GM10266 (cell line): ENCODE measurements at regions not wholly inside any gene's neighbourhood (a gene's known extent, or its start where the extent isn't known, plus 50 kb on each side); places are given as distances from the start of the nearest gene placed in this dataset.

Experiments used
- DNase-seq: peaks from one replicate; pipeline ENCODE4 v3.0.0; 2012; ENCODE audit errors: extremely low spot score
- TF ChIP-seq, protein P1 (sequence below): IDR thresholded peaks from 2 replicates; pipeline ENCODE4 v1.5.1; 2012; ENCODE audit warnings: mild to moderate bottlenecking, low read depth; ENCODE audit not compliant: control insufficient read depth, insufficient read depth; ENCODE audit errors: missing control alignments

DNA sequence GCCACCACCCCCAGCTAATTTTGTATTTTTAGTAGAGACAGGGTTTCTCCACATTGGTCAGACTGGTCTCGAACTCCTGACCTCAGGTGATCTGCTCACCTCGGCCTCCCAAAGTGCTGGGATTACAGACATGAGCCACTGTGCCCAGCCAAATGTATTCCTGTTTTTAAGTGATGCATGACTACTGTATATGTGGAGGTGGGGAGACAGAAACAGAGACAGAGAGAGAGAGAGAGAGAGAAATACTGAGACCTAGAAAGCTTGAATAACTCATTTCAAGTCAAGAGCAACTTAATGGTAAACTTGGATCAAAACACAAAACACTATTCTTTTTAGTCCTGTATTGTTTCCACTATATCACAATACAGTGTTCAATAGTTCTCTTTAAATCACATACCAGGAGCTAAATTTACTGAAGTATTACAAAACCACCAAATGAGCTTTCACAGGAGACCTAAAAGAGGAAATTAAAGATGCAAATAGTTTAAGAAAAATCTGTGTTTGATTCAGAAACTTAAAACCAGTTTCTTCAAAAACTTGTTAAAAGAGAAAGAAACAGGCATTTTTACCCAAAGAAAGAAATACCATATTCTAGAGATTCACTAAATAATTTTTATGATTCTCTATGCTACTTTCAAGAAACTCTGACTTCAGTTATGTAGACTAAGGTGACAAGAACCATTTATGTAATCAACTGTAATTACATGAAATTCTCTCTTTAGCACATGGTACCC lies 188.7 kb downstream of the ETS1 start:
- TF ChIP-seq, protein P1, sequence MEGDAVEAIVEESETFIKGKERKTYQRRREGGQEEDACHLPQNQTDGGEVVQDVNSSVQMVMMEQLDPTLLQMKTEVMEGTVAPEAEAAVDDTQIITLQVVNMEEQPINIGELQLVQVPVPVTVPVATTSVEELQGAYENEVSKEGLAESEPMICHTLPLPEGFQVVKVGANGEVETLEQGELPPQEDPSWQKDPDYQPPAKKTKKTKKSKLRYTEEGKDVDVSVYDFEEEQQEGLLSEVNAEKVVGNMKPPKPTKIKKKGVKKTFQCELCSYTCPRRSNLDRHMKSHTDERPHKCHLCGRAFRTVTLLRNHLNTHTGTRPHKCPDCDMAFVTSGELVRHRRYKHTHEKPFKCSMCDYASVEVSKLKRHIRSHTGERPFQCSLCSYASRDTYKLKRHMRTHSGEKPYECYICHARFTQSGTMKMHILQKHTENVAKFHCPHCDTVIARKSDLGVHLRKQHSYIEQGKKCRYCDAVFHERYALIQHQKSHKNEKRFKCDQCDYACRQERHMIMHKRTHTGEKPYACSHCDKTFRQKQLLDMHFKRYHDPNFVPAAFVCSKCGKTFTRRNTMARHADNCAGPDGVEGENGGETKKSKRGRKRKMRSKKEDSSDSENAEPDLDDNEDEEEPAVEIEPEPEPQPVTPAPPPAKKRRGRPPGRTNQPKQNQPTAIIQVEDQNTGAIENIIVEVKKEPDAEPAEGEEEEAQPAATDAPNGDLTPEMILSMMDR, result no peak
- DNase-seq, result no peak

DNA sequence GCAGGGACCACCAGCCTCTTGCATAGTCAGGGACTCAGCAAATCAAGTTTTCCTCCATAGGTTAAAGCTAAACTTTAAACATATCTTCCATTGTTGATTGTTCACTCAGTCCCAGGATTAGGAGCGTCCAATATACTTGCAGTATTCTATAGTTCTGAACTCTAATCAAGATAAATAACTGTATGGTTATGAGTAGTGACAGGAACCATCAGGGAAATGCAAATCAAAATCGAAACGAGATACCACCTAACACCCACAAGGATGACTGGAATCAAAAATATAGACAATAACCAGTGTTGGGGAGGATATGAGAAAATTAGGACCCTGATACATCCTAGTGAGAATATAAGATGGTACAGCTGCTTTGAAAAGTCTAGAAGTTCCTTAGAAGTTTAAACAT lies 190.0 kb downstream of the ETS1 start:
- TF ChIP-seq, protein P1, result no peak
- no peak for DNase-seq

DNA sequence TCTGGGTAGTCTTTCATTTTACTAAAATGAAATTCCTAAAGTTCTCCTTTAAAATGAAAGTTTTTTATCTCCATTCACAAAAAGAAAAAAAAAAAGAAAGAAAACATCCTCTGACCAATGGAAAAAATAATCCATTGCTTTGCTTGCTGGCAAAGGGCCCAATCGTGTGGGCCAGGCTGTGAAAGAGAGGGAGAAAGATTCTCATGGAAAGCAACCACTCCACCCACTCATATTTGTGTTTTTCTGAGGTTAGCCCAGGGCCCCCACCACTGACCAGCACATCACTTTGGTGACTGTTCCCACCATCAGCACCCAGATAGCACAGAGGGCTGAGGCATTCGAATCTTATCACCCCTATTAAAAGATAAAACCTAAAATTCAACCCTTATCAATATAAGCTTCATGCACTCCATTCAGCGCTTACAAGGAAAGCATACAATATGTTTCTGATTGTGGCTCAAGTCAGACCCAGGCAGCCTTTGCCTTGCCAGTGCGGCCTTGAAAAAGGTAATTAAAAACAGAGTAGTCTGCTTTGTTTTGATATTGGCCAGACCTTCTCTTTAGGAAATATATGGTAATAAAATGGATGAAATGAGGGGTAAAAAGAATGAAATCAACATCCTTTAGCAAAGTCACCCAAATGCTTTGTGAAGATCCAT lies 192.8 kb downstream of the ETS1 start:
- DNase-seq, result no peak
- TF ChIP-seq, protein P1, result no peak

DNA sequence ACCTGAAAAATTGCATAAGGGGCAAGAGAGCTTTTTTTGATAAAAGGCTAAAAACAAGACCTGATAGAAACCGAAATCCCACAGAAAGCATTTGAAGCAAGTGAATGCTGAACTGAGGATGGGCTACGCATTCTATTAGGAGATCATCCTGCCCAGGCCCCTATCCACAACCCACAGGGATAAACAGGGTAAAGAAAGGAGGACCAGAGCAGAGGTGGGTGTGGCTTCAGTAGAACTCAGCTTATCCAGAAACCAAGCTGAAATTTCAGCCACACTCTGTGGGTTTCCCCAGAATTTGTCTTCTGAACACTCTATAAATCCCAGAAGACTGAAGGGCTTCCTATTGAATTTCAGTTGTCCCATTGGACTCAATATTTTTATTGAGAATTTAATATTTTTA lies 195.1 kb downstream of the ETS1 start:
- no peak for DNase-seq

DNA sequence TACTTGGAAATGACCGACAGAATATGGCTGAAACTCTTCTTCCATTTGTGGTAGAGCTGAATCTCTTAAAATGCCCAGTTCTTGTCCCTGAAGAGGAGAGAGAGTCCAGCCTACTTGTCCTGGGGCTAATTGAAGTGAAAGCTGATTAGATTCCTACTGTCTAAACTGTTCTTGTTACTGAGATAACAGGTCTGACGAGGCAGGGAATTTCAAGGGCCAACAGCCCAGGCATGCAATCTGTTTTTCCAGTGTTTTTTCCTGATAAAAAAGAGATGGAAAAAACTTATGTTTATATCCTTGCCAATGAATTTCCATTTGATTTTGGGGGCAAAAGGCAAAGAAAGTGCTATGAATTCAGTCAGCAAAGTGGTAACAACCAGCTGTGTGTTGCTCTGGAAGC lies 195.5 kb downstream of the ETS1 start:
- no peak for DNase-seq
- TF ChIP-seq, protein P1, result no peak

More for the DNA sequence above, 195.1 kb downstream of the ETS1 start:
- TF ChIP-seq, protein P1, result no peak

DNA sequence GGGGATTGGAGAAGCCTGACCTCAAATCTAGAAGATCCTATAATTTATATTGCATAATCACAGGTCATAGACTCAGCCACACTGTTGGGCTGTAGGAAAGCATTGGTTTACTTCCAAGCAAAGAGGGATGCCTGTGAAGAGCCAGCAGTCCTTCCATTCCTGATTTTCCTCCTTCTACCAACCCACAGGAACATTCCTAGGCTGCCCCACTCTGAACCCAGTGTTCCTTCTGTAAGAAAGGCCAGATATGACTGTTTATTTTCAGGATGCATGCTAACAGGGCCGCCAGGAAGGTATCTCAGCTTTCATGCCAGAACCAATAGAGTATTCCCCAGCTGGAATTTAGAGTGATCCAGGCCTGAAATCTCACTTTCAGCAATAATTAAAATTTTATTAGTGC lies 197.1 kb downstream of the ETS1 start:
- no peak for DNase-seq
- TF ChIP-seq, protein P1, result no peak

DNA sequence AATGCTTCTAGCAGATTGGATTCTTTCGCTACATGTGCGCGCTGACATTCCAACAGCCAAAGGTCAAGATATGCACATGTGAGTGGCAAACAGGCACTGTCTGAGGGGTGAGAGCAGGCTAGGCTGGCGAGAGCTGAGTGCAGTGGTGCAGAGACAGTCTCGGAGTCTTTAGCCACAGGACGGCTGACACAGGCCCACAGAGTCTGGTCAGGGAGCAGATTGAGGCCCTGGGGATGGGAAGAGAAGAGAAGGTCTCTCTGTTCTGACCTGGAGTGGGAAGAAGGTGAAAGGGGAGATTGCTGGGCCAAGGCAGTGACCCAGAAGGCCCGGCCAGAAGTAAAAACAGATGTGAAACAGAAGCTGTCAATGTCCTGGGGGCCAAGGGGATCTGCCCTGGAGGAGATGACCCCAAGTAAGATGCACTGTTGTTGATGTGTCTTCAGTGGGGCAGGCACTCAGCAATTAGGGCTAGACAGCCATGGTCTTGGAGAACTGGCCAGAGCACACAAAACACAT lies 197.8 kb downstream of the ETS1 start:
- DNase-seq, result no peak
- TF ChIP-seq, protein P1, result no peak
